Neural progenitor cell (in vitro differentiated cells): ENCODE measurements at regions not wholly inside any gene's neighbourhood (a gene's known extent, or its start where the extent isn't known, plus 50 kb on each side); places are given as distances from the start of the nearest gene placed in this dataset.

Source experiments
- DNase-seq: peaks from one replicate; pipeline ENCODE4 v3.0.0-alpha.2; 2016; ENCODE audit warnings: low spot score
- H2AFZ ChIP-seq: fragments of 200-600 bp; sonication (generic); replicated peaks from 2 replicates; pipeline ENCODE4 v1.6.1; 2016; ENCODE audit warnings: antibody characterized with exemption
- H3F3A ChIP-seq: fragments of 200-600 bp; sonication (generic); 2 replicates; pipeline ENCODE4 v1.6.1; 2016; ENCODE audit warnings: antibody characterized with exemption, low read depth
- H3K27ac ChIP-seq: fragments of 200-600 bp; sonication (generic); 2 replicates; pipeline ENCODE4 v1.5.1; 2016; ENCODE audit warnings: mild to moderate bottlenecking
- H3K27me3 ChIP-seq: fragments of 200-600 bp; sonication (generic); 2 replicates; pipeline ENCODE4 v1.6.1; 2016; ENCODE audit warnings: mild to moderate bottlenecking, moderate library complexity
- H3K36me3 ChIP-seq: fragments of 200-600 bp; sonication (generic); 2 replicates; pipeline ENCODE4 v1.5.1; 2016
- H3K4me1 ChIP-seq: fragments of 200-600 bp; sonication (generic); 2 replicates; pipeline ENCODE4 v1.6.1; 2016; ENCODE audit warnings: mixed run types
- H3K4me2 ChIP-seq: fragments of 200-600 bp; sonication (generic); 2 replicates; pipeline ENCODE4 v1.6.1; 2016
- H3K4me3 ChIP-seq: fragments of 200-600 bp; sonication (generic); 2 replicates; pipeline ENCODE4 v1.5.1; 2016
- H3K79me2 ChIP-seq: fragments of 200-600 bp; sonication (generic); 2 replicates; pipeline ENCODE4 v1.6.1; 2016; ENCODE audit warnings: low read depth
- H3K9ac ChIP-seq: fragments of 200-600 bp; sonication (generic); 2 replicates; pipeline ENCODE4 v1.6.1; 2016
- H3K9me3 ChIP-seq: fragments of 200-600 bp; sonication (generic); 2 replicates; pipeline ENCODE4 v1.5.1; 2016; ENCODE audit warnings: low read depth
- H4K20me1 ChIP-seq: fragments of 200-600 bp; sonication (generic); 2 replicates; pipeline ENCODE4 v1.6.1; 2016; ENCODE audit warnings: low read depth
- H3K27ac Mint-ChIP-seq: 3 replicates; pipeline ENCODE4 v1.8.0; 2021; ENCODE audit warnings: mixed read lengths
- H3K27me3 Mint-ChIP-seq: 2 replicates; pipeline ENCODE4 v1.8.0; 2022; ENCODE audit warnings: low read depth, mild to moderate bottlenecking, inconsistent platforms, moderate library complexity, mixed read lengths; ENCODE audit not compliant: insufficient read depth
- H3K36me3 Mint-ChIP-seq: 3 replicates; pipeline ENCODE4 v1.8.0; 2021; ENCODE audit warnings: mixed read lengths
- H3K4me1 Mint-ChIP-seq: 3 replicates; pipeline ENCODE4 v1.8.0; 2021; ENCODE audit warnings: mixed read lengths
- H3K4me3 Mint-ChIP-seq: 3 replicates; pipeline ENCODE4 v1.8.0; 2021; ENCODE audit warnings: mild to moderate bottlenecking, moderate library complexity, mixed read lengths
- H3K9me3 Mint-ChIP-seq: 3 replicates; pipeline ENCODE4 v1.8.0; 2020; ENCODE audit warnings: mixed read lengths
- CTCF ChIP-seq: fragments of 200-600 bp; sonication (generic); IDR thresholded peaks from 2 replicates; pipeline ENCODE4 v1.5.1; 2017; ENCODE audit warnings: antibody characterized with exemption, mild to moderate bottlenecking
- EZH2 ChIP-seq: fragments of 200-600 bp; sonication (generic); IDR thresholded peaks from 2 replicates; pipeline ENCODE4 v1.6.1; 2017; ENCODE audit warnings: antibody characterized with exemption, mild to moderate bottlenecking, moderate library complexity
- EZH2phosphoT487 ChIP-seq: fragments of 200-600 bp; sonication (generic); IDR thresholded peaks from 2 replicates; pipeline ENCODE4 v1.6.1; 2017; ENCODE audit warnings: antibody characterized with exemption

- Mint-ChIP-seq H3K27ac (no peak overlapping the region), H3K9me3 (no peaks in the 10 kb centered on the region), H3K4me3 (no peak overlapping the region), H3K4me1 (peaks cover 23% of the 10 kb centered on the region), H3K27me3 (peaks cover 2% of the 10 kb centered on the region), H3K36me3 (no peaks in the 10 kb centered on the region)
- Histone ChIP-seq H3K4me1 (peaks cover 33% of the 10 kb centered on the region), H3K9ac (no peak overlapping the region), H4K20me1 (no peaks in the 10 kb centered on the region), H2AFZ (peak overlapping the region; percentile 13), H3K9me3 (no peaks in the 10 kb centered on the region), H3K4me3 (no peak overlapping the region), H3K27me3 (no peaks in the 10 kb centered on the region), H3K4me2 (peak overlapping the region; percentile 14), H3K36me3 (no peaks in the 10 kb centered on the region), H3K79me2 (no peaks in the 10 kb centered on the region), H3F3A (peaks cover 29% of the 10 kb centered on the region), H3K27ac (no peak overlapping the region)
- TF ChIP-seq CTCF (no peak), EZH2phosphoT487 (no peak), EZH2 (no peak)
- DNase-seq, result no peak
Observed at GRCh38 chr7:13829914-13830900, 159.3 kb downstream of the ETV1 start.

- H3K27ac Mint-ChIP-seq, result no peak overlapping the region
- H3K9ac ChIP-seq, result no peak overlapping the region
- no peaks in the 10 kb centered on the region for H3K27me3 ChIP-seq
- peaks cover 3% of the 10 kb centered on the region for H3K36me3 Mint-ChIP-seq
- peaks cover 53% of the 10 kb centered on the region for H3K4me1 ChIP-seq
- no peak for DNase-seq
- peaks cover 2% of the 10 kb centered on the region for H3K27me3 Mint-ChIP-seq
- peaks cover 49% of the 10 kb centered on the region for H3F3A ChIP-seq
- no peaks in the 10 kb centered on the region for H3K79me2 ChIP-seq
- H3K4me2 ChIP-seq, result no peak overlapping the region
- peaks cover 39% of the 10 kb centered on the region for H3K4me1 Mint-ChIP-seq
- no peak overlapping the region for H3K4me3 Mint-ChIP-seq
- H2AFZ ChIP-seq, result no peak overlapping the region
- H3K4me3 ChIP-seq, result no peak overlapping the region
- TF ChIP-seq CTCF (no peak), EZH2phosphoT487 (no peak), EZH2 (no peak)
- no peaks in the 10 kb centered on the region for H3K36me3 ChIP-seq
- no peaks in the 10 kb centered on the region for H4K20me1 ChIP-seq
- H3K27ac ChIP-seq, result no peak overlapping the region
- no peaks in the 10 kb centered on the region for H3K9me3 ChIP-seq
- H3K9me3 Mint-ChIP-seq, result peaks cover 5% of the 10 kb centered on the region
Observed at GRCh38 chr7:13832346-13832745, 157.1 kb downstream of the ETV1 start.

- no peaks in the 10 kb centered on the region for H3K27me3 ChIP-seq
- H3K27me3 Mint-ChIP-seq, result no peaks in the 10 kb centered on the region
- H3K4me1 Mint-ChIP-seq, result peaks cover 39% of the 10 kb centered on the region
- TF ChIP-seq EZH2phosphoT487 (no peak), EZH2 (no peak), CTCF (no peak)
- H3K9ac ChIP-seq, result no peak overlapping the region
- H4K20me1 ChIP-seq, result no peaks in the 10 kb centered on the region
- H3K4me3 Mint-ChIP-seq, result no peak overlapping the region
- H3F3A ChIP-seq, result peaks cover 49% of the 10 kb centered on the region
- no peaks in the 10 kb centered on the region for H3K36me3 ChIP-seq
- peaks cover 5% of the 10 kb centered on the region for H3K9me3 Mint-ChIP-seq
- H3K27ac ChIP-seq, result peak overlapping the region; percentile 100
- no peaks in the 10 kb centered on the region for H3K79me2 ChIP-seq
- peaks cover 57% of the 10 kb centered on the region for H3K4me1 ChIP-seq
- H3K36me3 Mint-ChIP-seq, result peaks cover 3% of the 10 kb centered on the region
- H3K9me3 ChIP-seq, result no peaks in the 10 kb centered on the region
- no peak overlapping the region for H3K27ac Mint-ChIP-seq
- peak overlapping the region; percentile 63 for H3K4me2 ChIP-seq
- DNase-seq, result peak; percentile 31
- H3K4me3 ChIP-seq, result no peak overlapping the region
- H2AFZ ChIP-seq, result peak overlapping the region; percentile 67
Observed at GRCh38 chr7:13834328-13834761, 155.1 kb downstream of the ETV1 start.
